ENCODE measurements at regions not wholly inside any gene's neighbourhood (a gene's known extent, or its start where the extent isn't known, plus 50 kb on each side); places are given as distances from the start of the nearest gene placed in this dataset.

DNA sequence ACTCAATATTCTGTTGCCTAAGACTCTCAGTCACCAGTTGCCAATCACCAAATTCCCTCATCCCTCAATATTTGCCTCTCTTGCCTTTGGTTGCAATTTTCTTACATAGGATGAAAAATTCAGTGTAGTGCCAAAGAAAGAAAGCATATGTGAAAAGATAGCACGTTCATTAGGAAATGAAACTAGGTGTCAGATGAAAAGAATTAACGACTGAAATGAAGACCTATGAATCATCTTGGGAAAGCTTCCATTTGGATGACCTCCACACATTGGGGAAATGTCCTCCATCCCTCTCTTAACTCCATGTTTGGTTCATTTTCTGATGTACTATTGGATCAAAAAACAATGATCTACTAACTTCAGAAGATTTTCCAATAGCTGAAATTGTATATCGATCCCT is 145.1 kb upstream of the MEOX2 start:
- peaks cover 18% of the 10 kb centered on the region for H3K4me1 Mint-ChIP-seq
- no peak overlapping the region for H3K4me3 Mint-ChIP-seq
- Histone ChIP-seq H3F3A (replicated peaks; ENCODE audit: low read depth) (no peaks in the 10 kb centered on the region), H3K79me2 (replicated peaks; ENCODE audit: insufficient read depth) (no peaks in the 10 kb centered on the region), H2AFZ (peak overlapping the region; percentile 67; the same call in 1 of the 2 replicates), H3K4me1 (ENCODE audit: insufficient read depth) (0 out of 2 replicates have a peak, but pooled peaks cover 2% of the 10 kb centered on the region), H3K27me3 (ENCODE audit: insufficient read depth) (no peaks in the 10 kb centered on the region), H3K4me3 (no peak overlapping the region), H4K20me1 (replicated peaks; ENCODE audit: insufficient read depth) (no peaks in the 10 kb centered on the region), H3K27ac (ENCODE audit: low read depth) (no peak overlapping the region), H3K9me2 (ENCODE audit: insufficient read depth) (no peaks in the 10 kb centered on the region), H3K4me2 (no peak overlapping the region), H3K36me3 (ENCODE audit: insufficient read depth) (no peaks in the 10 kb centered on the region)
- ATAC-seq (no peak), DNase-seq (ENCODE audit: low spot score) (no peak)
- TF ChIP-seq EZH2 (IDR thresholded peaks at IDR 0.05; ENCODE audit: low read depth, unreplicated experiment) (no peak), JUNB (IDR thresholded peaks at IDR 0.05; ENCODE audit: unreplicated experiment) (no peak), REST (IDR thresholded peaks at IDR 0.05; ENCODE audit: unreplicated experiment) (no peak), CREB1 (CRISPR knock-in tag; IDR thresholded peaks at IDR 0.05; ENCODE audit: low read depth) (no peak), ZNF331 (CRISPR knock-in tag; IDR thresholded peaks at IDR 0.05; ENCODE audit: low read depth) (no peak), STAT1 (IDR thresholded peaks at IDR 0.05; ENCODE audit: unreplicated experiment) (no peak), POLR2AphosphoS5 (IDR thresholded peaks at IDR 0.05; ENCODE audit: low read depth) (no peak), EZH2phosphoT487 (IDR thresholded peaks at IDR 0.05; ENCODE audit: unreplicated experiment) (no peak)
- TF ChIP-seq, protein P1, sequence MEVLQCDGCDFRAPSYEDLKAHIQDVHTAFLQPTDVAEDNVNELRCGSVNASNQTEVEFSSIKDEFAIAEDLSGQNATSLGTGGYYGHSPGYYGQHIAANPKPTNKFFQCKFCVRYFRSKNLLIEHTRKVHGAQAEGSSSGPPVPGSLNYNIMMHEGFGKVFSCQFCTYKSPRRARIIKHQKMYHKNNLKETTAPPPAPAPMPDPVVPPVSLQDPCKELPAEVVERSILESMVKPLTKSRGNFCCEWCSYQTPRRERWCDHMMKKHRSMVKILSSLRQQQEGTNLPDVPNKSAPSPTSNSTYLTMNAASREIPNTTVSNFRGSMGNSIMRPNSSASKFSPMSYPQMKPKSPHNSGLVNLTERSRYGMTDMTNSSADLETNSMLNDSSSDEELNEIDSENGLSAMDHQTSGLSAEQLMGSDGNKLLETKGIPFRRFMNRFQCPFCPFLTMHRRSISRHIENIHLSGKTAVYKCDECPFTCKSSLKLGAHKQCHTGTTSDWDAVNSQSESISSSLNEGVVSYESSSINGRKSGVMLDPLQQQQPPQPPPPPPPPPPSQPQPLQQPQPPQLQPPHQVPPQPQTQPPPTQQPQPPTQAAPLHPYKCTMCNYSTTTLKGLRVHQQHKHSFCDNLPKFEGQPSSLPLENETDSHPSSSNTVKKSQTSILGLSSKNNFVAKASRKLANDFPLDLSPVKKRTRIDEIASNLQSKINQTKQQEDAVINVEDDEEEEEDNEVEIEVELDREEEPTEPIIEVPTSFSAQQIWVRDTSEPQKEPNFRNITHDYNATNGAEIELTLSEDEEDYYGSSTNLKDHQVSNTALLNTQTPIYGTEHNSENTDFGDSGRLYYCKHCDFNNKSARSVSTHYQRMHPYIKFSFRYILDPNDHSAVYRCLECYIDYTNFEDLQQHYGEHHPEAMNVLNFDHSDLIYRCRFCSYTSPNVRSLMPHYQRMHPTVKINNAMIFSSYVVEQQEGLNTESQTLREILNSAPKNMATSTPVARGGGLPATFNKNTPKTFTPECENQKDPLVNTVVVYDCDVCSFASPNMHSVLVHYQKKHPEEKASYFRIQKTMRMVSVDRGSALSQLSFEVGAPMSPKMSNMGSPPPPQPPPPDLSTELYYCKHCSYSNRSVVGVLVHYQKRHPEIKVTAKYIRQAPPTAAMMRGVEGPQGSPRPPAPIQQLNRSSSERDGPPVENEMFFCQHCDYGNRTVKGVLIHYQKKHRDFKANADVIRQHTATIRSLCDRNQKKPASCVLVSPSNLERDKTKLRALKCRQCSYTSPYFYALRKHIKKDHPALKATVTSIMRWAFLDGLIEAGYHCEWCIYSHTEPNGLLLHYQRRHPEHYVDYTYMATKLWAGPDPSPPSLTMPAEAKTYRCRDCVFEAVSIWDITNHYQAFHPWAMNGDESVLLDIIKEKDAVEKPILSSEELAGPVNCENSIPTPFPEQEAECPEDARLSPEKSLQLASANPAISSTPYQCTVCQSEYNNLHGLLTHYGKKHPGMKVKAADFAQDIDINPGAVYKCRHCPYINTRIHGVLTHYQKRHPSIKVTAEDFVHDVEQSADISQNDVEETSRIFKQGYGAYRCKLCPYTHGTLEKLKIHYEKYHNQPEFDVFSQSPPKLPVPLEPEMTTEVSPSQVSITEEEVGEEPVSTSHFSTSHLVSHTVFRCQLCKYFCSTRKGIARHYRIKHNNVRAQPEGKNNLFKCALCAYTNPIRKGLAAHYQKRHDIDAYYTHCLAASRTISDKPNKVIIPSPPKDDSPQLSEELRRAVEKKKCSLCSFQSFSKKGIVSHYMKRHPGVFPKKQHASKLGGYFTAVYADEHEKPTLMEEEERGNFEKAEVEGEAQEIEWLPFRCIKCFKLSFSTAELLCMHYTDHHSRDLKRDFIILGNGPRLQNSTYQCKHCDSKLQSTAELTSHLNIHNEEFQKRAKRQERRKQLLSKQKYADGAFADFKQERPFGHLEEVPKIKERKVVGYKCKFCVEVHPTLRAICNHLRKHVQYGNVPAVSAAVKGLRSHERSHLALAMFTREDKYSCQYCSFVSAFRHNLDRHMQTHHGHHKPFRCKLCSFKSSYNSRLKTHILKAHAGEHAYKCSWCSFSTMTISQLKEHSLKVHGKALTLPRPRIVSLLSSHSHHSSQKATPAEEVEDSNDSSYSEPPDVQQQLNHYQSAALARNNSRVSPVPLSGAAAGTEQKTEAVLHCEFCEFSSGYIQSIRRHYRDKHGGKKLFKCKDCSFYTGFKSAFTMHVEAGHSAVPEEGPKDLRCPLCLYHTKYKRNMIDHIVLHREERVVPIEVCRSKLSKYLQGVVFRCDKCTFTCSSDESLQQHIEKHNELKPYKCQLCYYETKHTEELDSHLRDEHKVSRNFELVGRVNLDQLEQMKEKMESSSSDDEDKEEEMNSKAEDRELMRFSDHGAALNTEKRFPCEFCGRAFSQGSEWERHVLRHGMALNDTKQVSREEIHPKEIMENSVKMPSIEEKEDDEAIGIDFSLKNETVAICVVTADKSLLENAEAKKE (CRISPR knock-in tag; IDR thresholded peaks at IDR 0.05): no peak
- TF ChIP-seq, protein P2, sequence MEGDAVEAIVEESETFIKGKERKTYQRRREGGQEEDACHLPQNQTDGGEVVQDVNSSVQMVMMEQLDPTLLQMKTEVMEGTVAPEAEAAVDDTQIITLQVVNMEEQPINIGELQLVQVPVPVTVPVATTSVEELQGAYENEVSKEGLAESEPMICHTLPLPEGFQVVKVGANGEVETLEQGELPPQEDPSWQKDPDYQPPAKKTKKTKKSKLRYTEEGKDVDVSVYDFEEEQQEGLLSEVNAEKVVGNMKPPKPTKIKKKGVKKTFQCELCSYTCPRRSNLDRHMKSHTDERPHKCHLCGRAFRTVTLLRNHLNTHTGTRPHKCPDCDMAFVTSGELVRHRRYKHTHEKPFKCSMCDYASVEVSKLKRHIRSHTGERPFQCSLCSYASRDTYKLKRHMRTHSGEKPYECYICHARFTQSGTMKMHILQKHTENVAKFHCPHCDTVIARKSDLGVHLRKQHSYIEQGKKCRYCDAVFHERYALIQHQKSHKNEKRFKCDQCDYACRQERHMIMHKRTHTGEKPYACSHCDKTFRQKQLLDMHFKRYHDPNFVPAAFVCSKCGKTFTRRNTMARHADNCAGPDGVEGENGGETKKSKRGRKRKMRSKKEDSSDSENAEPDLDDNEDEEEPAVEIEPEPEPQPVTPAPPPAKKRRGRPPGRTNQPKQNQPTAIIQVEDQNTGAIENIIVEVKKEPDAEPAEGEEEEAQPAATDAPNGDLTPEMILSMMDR (conservative IDR thresholded peaks at IDR 0.05; ENCODE audit: low read depth in 2 of 2): no peak
- no peaks in the 10 kb centered on the region for H3K9me3 Mint-ChIP-seq
- no peaks in the 10 kb centered on the region for H3K27me3 Mint-ChIP-seq (ENCODE audit: insufficient read depth, low read depth, poor library complexity)
- H3K36me3 Mint-ChIP-seq (ENCODE audit: low read depth): no peaks in the 10 kb centered on the region
- H3K27ac Mint-ChIP-seq: no peak overlapping the region

Data from GM23338 (cell line).